SU-DHL-6 (cell line): ENCODE measurements at regions not wholly inside any gene's neighbourhood (a gene's known extent, or its start where the extent isn't known, plus 50 kb on each side); places are given as distances from the start of the nearest gene placed in this dataset.

Experiments
- CTCF ChIP-seq: fragments of 200-600 bp; sonication (generic); IDR thresholded peaks from one replicate; pipeline ENCODE4 v1.5.1; 2017; ENCODE audit warnings: antibody characterized with exemption, mild to moderate bottlenecking, low read length, moderate library complexity; ENCODE audit not compliant: insufficient read depth, poor library complexity, severe bottlenecking
- EZH2phosphoT487 ChIP-seq: fragments of 200-600 bp; sonication (generic), shearing (Covaris generic); conservative IDR thresholded peaks from 2 replicates; pipeline ENCODE4 v1.6.1; 2018; ENCODE audit warnings: mild to moderate bottlenecking, antibody characterized with exemption, low read length, moderate library complexity, mixed read lengths

- no peak for TF ChIP-seq CTCF
- no peak for TF ChIP-seq EZH2phosphoT487
These were observed 116.1 kb downstream of the SPANXN3 start for GRCh38 chrX:143401160-143401559.
